ENCODE measurements at regions not wholly inside any gene's neighbourhood (a gene's known extent, or its start where the extent isn't known, plus 50 kb on each side); places are given as distances from the start of the nearest gene placed in this dataset.

- no peak overlapping the region for H3K4me3 ChIP-seq (ENCODE audit: low read depth, low read length)
- TF ChIP-seq CTCF (IDR thresholded peaks at IDR 0.05; ENCODE audit: insufficient read depth, low read depth, low read length): no peak
- peak; percentile 48 for DNase-seq (ENCODE audit: low read depth)
These were observed 417.7 kb downstream of the ATP23 start for GRCh38 chr12:58359084-58359483.

DNA sequence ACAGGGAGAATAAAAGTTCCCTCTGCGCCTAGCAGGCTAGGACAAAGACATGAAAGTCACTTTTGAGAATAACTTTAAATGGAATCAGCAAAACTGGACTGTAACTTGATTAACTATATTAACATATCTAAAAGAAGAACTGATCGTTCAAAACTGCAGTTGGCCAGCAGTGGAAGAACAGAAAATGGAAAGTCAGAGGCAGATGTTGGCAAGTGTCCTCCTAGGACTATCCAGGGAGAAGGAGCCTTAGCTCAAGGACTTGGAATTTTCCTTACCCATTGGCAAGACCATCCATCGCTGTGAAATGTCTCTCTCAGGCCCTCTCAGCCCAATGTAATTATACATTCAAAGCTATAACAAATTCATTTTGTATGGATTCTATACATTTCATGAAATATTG lies 419.7 kb downstream of the ATP23 start:
- TF ChIP-seq CTCF (IDR thresholded peaks at IDR 0.05; ENCODE audit: insufficient read depth, low read depth, low read length): no peak
- DNase-seq (ENCODE audit: low read depth): no peak
- no peak overlapping the region for H3K4me3 ChIP-seq (ENCODE audit: low read depth, low read length)

GRCh38 chr12:58363971-58364370 lies 422.6 kb downstream of the ATP23 start:
- DNase-seq (ENCODE audit: low read depth): no peak
- H3K4me3 ChIP-seq (ENCODE audit: low read depth, low read length): no peak overlapping the region
- no peak for TF ChIP-seq CTCF (IDR thresholded peaks at IDR 0.05; ENCODE audit: insufficient read depth, low read depth, low read length)

DNA sequence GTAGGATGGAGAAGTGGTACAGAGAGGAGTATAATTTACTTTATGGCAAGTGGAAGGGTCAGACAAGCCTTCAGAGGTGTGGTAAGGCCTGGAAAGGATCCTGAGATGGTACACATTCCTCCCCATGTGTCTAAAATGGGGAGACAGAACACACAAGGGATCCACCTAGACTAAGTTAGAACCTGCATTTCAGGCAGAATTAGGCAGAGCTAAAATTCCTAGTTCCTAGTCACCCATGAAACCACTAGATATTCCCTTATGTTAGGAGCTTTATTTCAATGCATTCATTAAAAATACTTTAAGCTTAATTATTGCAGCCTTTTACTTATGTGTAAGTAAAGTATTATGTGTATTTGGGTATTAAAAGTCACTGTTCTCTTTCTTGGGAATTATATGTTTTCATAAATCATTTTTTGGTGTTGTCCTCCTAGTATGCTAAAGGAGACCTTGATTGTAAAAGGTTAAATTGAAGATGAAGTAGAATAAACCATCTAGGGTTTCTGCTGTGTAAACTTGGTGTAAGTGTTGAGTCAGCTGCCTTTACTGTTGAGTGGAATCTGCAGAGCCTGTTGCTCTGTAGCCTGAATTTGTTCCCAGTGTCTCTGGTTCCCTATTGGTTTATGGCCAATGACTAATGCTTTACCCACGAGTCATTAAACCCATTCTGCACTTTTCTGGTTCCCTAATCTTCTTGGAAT lies 423.2 kb downstream of the ATP23 start:
- peak; percentile 99 for DNase-seq (ENCODE audit: low read depth)
- no peak overlapping the region for H3K4me3 ChIP-seq (ENCODE audit: low read depth, low read length)
- no peak for TF ChIP-seq CTCF (IDR thresholded peaks at IDR 0.05; ENCODE audit: insufficient read depth, low read depth, low read length)

DNA sequence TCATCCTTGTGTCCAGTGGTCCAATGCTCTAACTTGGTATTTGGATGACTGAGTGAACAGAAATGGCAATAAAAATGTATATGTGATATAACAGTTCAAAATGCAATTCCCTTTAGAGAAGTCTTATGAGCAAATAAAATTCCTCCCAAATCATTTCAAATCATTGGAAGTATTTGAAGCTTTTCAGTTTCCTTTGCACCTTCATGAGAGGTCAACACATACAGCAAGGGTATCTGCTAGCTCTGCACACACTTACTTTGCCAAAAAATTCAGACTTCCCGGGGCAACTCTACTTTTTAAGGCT lies 423.7 kb downstream of the ATP23 start:
- no peak overlapping the region for H3K4me3 ChIP-seq (ENCODE audit: low read depth, low read length)
- TF ChIP-seq CTCF (IDR thresholded peaks at IDR 0.05; ENCODE audit: insufficient read depth, low read depth, low read length): no peak
- DNase-seq (ENCODE audit: low read depth): no peak

DNA sequence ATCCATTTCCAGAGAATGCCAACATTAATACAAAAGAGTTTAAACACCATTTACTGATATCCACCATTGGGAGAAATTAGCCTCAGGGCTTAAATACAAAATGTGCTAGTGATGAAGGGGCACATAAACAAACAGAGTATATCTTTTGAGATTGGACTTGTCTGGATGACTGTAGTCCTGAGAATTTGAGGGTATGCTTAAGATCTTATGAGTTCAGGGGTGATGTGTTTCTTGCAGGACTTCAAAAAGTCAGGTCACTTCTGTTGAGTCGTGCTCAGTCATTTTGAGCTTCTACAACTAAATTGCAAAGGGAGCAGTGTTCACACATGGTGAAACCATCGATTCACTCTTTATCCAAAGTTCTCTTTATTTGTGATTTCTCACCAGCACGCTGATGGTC lies 425.7 kb downstream of the ATP23 start:
- DNase-seq (ENCODE audit: low read depth): no peak
- no peak for TF ChIP-seq CTCF (IDR thresholded peaks at IDR 0.05; ENCODE audit: insufficient read depth, low read depth, low read length)
- H3K4me3 ChIP-seq (ENCODE audit: low read depth, low read length): no peak overlapping the region

DNA sequence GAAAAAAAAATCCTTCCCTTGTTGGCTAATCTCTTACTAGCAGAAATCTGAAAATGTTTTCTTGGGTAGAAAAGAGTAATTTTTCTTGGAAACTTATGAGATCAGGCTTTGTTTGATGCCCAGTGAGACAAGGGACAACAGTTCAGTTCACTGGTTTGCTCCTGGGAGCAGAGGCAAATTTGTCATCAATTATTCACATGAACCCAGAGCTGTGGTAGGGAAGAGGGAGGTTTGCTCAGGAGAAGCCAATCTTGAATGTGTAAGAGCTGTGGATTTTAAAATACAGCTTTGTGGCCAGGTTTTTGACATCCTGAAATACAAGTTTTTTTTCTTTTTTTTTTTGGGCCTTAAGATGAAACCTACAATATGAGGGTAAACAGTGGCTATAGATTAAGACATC lies 426.6 kb downstream of the ATP23 start:
- DNase-seq (ENCODE audit: low read depth): no peak
- no peak overlapping the region for H3K4me3 ChIP-seq (ENCODE audit: low read depth, low read length)
- no peak for TF ChIP-seq CTCF (IDR thresholded peaks at IDR 0.05; ENCODE audit: insufficient read depth, low read depth, low read length)

All from fibroblast of villous mesenchyme (primary cell).